ENCODE measurements at regions not wholly inside any gene's neighbourhood (a gene's known extent, or its start where the extent isn't known, plus 50 kb on each side); places are given as distances from the start of the nearest gene placed in this dataset.

- H3K4me3 Mint-ChIP-seq: no peak overlapping the region
- H3K27me3 Mint-ChIP-seq: no peaks in the 10 kb centered on the region
- no peak for ATAC-seq
- no peaks in the 10 kb centered on the region for H3K36me3 Mint-ChIP-seq (ENCODE audit: low read depth)
- H3K27ac Mint-ChIP-seq: no peak overlapping the region
- no peaks in the 10 kb centered on the region for H3K9me3 ChIP-seq (ENCODE audit: control insufficient read depth, low read length, poor library complexity, severe bottlenecking)
- DNase-seq: no peak
- H3K4me1 Mint-ChIP-seq: no peaks in the 10 kb centered on the region
These were observed 1145.3 kb downstream of the EFNA5 start for GRCh38 chr5:106525438-106525837.

GRCh38 chr5:106523852-106524251 is 1146.9 kb downstream of the EFNA5 start:
- no peak for ATAC-seq
- no peak overlapping the region for H3K27ac Mint-ChIP-seq
- no peak overlapping the region for H3K4me3 Mint-ChIP-seq
- H3K36me3 Mint-ChIP-seq (ENCODE audit: low read depth): no peaks in the 10 kb centered on the region
- DNase-seq: no peak
- no peaks in the 10 kb centered on the region for H3K4me1 Mint-ChIP-seq
- H3K9me3 ChIP-seq (ENCODE audit: control insufficient read depth, low read length, poor library complexity, severe bottlenecking): no peaks in the 10 kb centered on the region
- H3K27me3 Mint-ChIP-seq: no peaks in the 10 kb centered on the region

- no peak for ATAC-seq
These were observed 1148.4 kb downstream of the EFNA5 start for GRCh38 chr5:106522296-106522695.

GRCh38 chr5:106521701-106522100 is 1149.0 kb downstream of the EFNA5 start:
- H3K9me3 ChIP-seq (ENCODE audit: control insufficient read depth, low read length, poor library complexity, severe bottlenecking): no peaks in the 10 kb centered on the region
- DNase-seq (no peak), ATAC-seq (no peak)
- no peaks in the 10 kb centered on the region for H3K36me3 Mint-ChIP-seq (ENCODE audit: low read depth)
- no peaks in the 10 kb centered on the region for H3K4me1 Mint-ChIP-seq
- no peak overlapping the region for H3K27ac Mint-ChIP-seq
- no peaks in the 10 kb centered on the region for H3K27me3 Mint-ChIP-seq
- H3K4me3 Mint-ChIP-seq: no peak overlapping the region

More at GRCh38 chr5:106522296-106522695, 1148.4 kb downstream of the EFNA5 start:
- DNase-seq: no peak
- Mint-ChIP-seq H3K27me3 (no peaks in the 10 kb centered on the region), H3K27ac (no peak overlapping the region), H3K36me3 (ENCODE audit: low read depth) (no peaks in the 10 kb centered on the region), H3K4me3 (no peak overlapping the region), H3K4me1 (no peaks in the 10 kb centered on the region)
- no peaks in the 10 kb centered on the region for H3K9me3 ChIP-seq (ENCODE audit: control insufficient read depth, low read length, poor library complexity, severe bottlenecking)

GRCh38 chr5:106510321-106510720 is 1160.4 kb downstream of the EFNA5 start:
- no peaks in the 10 kb centered on the region for H3K4me1 Mint-ChIP-seq
- no peaks in the 10 kb centered on the region for H3K36me3 Mint-ChIP-seq (ENCODE audit: low read depth)
- H3K9me3 ChIP-seq (ENCODE audit: control insufficient read depth, low read length, poor library complexity, severe bottlenecking): no peaks in the 10 kb centered on the region
- no peak overlapping the region for H3K27ac Mint-ChIP-seq
- no peaks in the 10 kb centered on the region for H3K27me3 Mint-ChIP-seq
- no peak overlapping the region for H3K4me3 Mint-ChIP-seq
- DNase-seq (no peak), ATAC-seq (no peak)

GRCh38 chr5:106508894-106509293 is 1161.8 kb downstream of the EFNA5 start:
- H3K27me3 Mint-ChIP-seq: no peaks in the 10 kb centered on the region
- ATAC-seq (no peak), DNase-seq (no peak)
- no peaks in the 10 kb centered on the region for H3K4me1 Mint-ChIP-seq
- H3K36me3 Mint-ChIP-seq (ENCODE audit: low read depth): no peaks in the 10 kb centered on the region
- no peak overlapping the region for H3K27ac Mint-ChIP-seq
- H3K9me3 ChIP-seq (ENCODE audit: control insufficient read depth, low read length, poor library complexity, severe bottlenecking): no peaks in the 10 kb centered on the region
- H3K4me3 Mint-ChIP-seq: no peak overlapping the region

- Mint-ChIP-seq H3K4me1 (no peaks in the 10 kb centered on the region), H3K27ac (no peak overlapping the region), H3K36me3 (ENCODE audit: low read depth) (no peaks in the 10 kb centered on the region), H3K4me3 (no peak overlapping the region), H3K27me3 (no peaks in the 10 kb centered on the region)
- no peak for ATAC-seq
- DNase-seq: no peak
- peaks cover 2% of the 10 kb centered on the region for H3K9me3 ChIP-seq (ENCODE audit: control insufficient read depth, low read length, poor library complexity, severe bottlenecking)
These were observed 1176.8 kb downstream of the EFNA5 start for GRCh38 chr5:106493910-106494309.

GRCh38 chr5:106489004-106489403 is 1181.7 kb downstream of the EFNA5 start:
- Mint-ChIP-seq H3K4me1 (no peaks in the 10 kb centered on the region), H3K36me3 (ENCODE audit: low read depth) (no peaks in the 10 kb centered on the region), H3K27me3 (no peaks in the 10 kb centered on the region), H3K27ac (no peak overlapping the region), H3K4me3 (no peak overlapping the region)
- no peak for ATAC-seq
- DNase-seq: no peak
- no peaks in the 10 kb centered on the region for H3K9me3 ChIP-seq (ENCODE audit: control insufficient read depth, low read length, poor library complexity, severe bottlenecking)

GRCh38 chr5:106488407-106488806 is 1182.3 kb downstream of the EFNA5 start:
- Mint-ChIP-seq H3K27me3 (no peaks in the 10 kb centered on the region), H3K27ac (no peak overlapping the region), H3K4me1 (no peaks in the 10 kb centered on the region), H3K4me3 (no peak overlapping the region), H3K36me3 (ENCODE audit: low read depth) (no peaks in the 10 kb centered on the region)
- DNase-seq (no peak), ATAC-seq (no peak)
- H3K9me3 ChIP-seq (ENCODE audit: control insufficient read depth, low read length, poor library complexity, severe bottlenecking): no peaks in the 10 kb centered on the region

- Mint-ChIP-seq H3K36me3 (ENCODE audit: low read depth) (no peaks in the 10 kb centered on the region), H3K4me1 (no peaks in the 10 kb centered on the region), H3K4me3 (no peak overlapping the region), H3K27ac (no peak overlapping the region), H3K27me3 (no peaks in the 10 kb centered on the region)
- no peaks in the 10 kb centered on the region for H3K9me3 ChIP-seq (ENCODE audit: control insufficient read depth, low read length, poor library complexity, severe bottlenecking)
- ATAC-seq (no peak), DNase-seq (no peak)
These were observed 1189.4 kb downstream of the EFNA5 start for GRCh38 chr5:106481374-106481773.

GRCh38 chr5:106476630-106477029 is 1194.1 kb downstream of the EFNA5 start:
- H3K4me3 Mint-ChIP-seq: no peak overlapping the region
- no peaks in the 10 kb centered on the region for H3K4me1 Mint-ChIP-seq
- no peaks in the 10 kb centered on the region for H3K9me3 ChIP-seq (ENCODE audit: control insufficient read depth, low read length, poor library complexity, severe bottlenecking)
- H3K36me3 Mint-ChIP-seq (ENCODE audit: low read depth): no peaks in the 10 kb centered on the region
- ATAC-seq: no peak
- no peak for DNase-seq
- no peak overlapping the region for H3K27ac Mint-ChIP-seq
- no peaks in the 10 kb centered on the region for H3K27me3 Mint-ChIP-seq

- Mint-ChIP-seq H3K36me3 (ENCODE audit: low read depth) (no peaks in the 10 kb centered on the region), H3K27ac (no peak overlapping the region), H3K4me1 (no peaks in the 10 kb centered on the region), H3K4me3 (no peak overlapping the region), H3K27me3 (no peaks in the 10 kb centered on the region)
- ATAC-seq (no peak), DNase-seq (no peak)
- H3K9me3 ChIP-seq (ENCODE audit: control insufficient read depth, low read length, poor library complexity, severe bottlenecking): no peaks in the 10 kb centered on the region
These were observed 1196.7 kb downstream of the EFNA5 start for GRCh38 chr5:106474066-106474465.

GRCh38 chr5:106459541-106459940 is 1211.2 kb downstream of the EFNA5 start:
- Mint-ChIP-seq H3K36me3 (ENCODE audit: low read depth) (no peaks in the 10 kb centered on the region), H3K4me3 (no peak overlapping the region), H3K27ac (no peak overlapping the region), H3K27me3 (no peaks in the 10 kb centered on the region), H3K4me1 (no peaks in the 10 kb centered on the region)
- DNase-seq (no peak), ATAC-seq (no peak)
- H3K9me3 ChIP-seq (ENCODE audit: control insufficient read depth, low read length, poor library complexity, severe bottlenecking): no peaks in the 10 kb centered on the region

GRCh38 chr5:106454651-106455415 is 1215.9 kb downstream of the EFNA5 start:
- no peaks in the 10 kb centered on the region for H3K9me3 ChIP-seq (ENCODE audit: control insufficient read depth, low read length, poor library complexity, severe bottlenecking)
- Mint-ChIP-seq H3K4me3 (no peak overlapping the region), H3K4me1 (no peaks in the 10 kb centered on the region), H3K36me3 (ENCODE audit: low read depth) (no peaks in the 10 kb centered on the region), H3K27me3 (no peaks in the 10 kb centered on the region), H3K27ac (no peak overlapping the region)
- no peak for ATAC-seq
- DNase-seq: no peak
